ENCODE measurements at regions not wholly inside any gene's neighbourhood (a gene's known extent, or its start where the extent isn't known, plus 50 kb on each side); places are given as distances from the start of the nearest gene placed in this dataset.

DNA sequence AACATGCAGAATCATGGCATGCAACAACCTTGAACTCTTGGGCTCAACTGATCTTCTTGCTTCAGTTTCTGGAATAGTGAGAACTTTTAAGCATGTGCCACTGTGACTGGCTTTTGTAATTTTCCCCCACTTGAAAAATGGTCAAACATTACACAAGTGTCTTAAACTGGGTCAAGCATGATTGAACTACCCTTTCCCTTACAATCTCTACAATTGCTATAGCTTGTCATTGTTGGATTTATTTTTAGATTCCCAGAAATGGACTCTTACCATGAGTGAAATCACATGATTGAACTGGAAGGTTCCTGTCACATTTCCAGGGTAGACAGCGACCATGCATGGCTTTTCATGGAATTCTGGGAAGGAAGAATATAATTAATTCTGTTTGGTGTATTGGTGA lies 102.2 kb upstream of the TUBA3C start:
- Histone ChIP-seq H3K27me3 (ENCODE audit: control insufficient read depth, insufficient read depth, low read length) (no peaks in the 10 kb centered on the region), H3K9ac (no peak overlapping the region), H3K4me2 (ENCODE audit: low read length) (no peak overlapping the region), H3K36me3 (ENCODE audit: control insufficient read depth, insufficient read depth, low read length) (no peaks in the 10 kb centered on the region), H3K79me2 (no peaks in the 10 kb centered on the region), H3K4me3 (ENCODE audit: low read depth, low read length) (no peak overlapping the region), H3K9me3 (ENCODE audit: control insufficient read depth, low read length) (no peaks in the 10 kb centered on the region), H3K4me1 (no peaks in the 10 kb centered on the region), H2AFZ (no peak overlapping the region), H3K27ac (no peak overlapping the region)
- TF ChIP-seq, protein P1, sequence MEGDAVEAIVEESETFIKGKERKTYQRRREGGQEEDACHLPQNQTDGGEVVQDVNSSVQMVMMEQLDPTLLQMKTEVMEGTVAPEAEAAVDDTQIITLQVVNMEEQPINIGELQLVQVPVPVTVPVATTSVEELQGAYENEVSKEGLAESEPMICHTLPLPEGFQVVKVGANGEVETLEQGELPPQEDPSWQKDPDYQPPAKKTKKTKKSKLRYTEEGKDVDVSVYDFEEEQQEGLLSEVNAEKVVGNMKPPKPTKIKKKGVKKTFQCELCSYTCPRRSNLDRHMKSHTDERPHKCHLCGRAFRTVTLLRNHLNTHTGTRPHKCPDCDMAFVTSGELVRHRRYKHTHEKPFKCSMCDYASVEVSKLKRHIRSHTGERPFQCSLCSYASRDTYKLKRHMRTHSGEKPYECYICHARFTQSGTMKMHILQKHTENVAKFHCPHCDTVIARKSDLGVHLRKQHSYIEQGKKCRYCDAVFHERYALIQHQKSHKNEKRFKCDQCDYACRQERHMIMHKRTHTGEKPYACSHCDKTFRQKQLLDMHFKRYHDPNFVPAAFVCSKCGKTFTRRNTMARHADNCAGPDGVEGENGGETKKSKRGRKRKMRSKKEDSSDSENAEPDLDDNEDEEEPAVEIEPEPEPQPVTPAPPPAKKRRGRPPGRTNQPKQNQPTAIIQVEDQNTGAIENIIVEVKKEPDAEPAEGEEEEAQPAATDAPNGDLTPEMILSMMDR (IDR thresholded peaks at IDR 0.05), result no peak

DNA sequence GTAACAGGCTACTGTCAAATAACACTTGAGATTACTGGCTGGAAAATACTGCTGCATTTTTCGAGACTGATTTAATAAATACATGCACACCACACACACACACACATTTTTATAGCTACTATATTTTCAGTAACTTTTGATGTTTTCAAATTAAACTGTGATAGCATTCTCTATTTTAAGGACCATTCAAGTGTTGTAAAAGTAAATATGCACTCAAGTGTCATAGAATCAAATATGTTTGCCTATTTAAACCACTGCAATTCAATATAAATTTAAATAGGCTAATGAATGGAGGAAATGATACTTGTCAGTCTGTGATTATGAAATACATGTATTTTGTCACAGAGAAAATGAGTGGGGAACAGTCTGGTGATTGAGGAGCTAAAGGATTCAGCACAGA lies 86.7 kb upstream of the TUBA3C start:
- no peaks in the 10 kb centered on the region for H3K79me2 ChIP-seq
- H3K9ac ChIP-seq, result no peak overlapping the region

DNA sequence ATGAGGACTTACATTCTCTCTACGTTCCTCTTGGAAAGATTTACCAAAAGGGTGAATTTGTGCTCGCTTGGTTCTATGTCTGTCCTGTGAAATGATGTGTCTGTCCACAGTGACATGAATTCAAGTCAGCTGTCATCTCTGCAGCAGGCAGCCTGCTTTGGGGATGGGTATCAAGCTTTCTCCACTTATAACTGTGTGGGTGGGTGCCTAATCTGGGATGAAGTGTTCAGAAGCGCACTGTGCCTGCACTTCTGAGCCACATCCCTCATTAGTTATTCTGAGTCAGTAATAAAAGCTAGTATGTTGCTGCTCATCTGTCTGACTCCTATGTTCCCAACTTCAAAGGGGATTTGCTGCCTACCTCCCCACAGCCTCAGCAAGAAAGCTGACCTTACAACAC lies 86.1 kb upstream of the TUBA3C start:
- H3K27me3 ChIP-seq (ENCODE audit: control insufficient read depth, insufficient read depth, low read length), result no peaks in the 10 kb centered on the region
- no peak overlapping the region for H3K9ac ChIP-seq
- TF ChIP-seq, protein P1 (IDR thresholded peaks at IDR 0.05), result no peak
- H3K79me2 ChIP-seq, result no peaks in the 10 kb centered on the region
- H3K4me1 ChIP-seq, result no peaks in the 10 kb centered on the region
- no peak overlapping the region for H3K4me3 ChIP-seq (ENCODE audit: low read depth, low read length)
- no peak overlapping the region for H2AFZ ChIP-seq
- no peak overlapping the region for H3K27ac ChIP-seq
- no peaks in the 10 kb centered on the region for H3K36me3 ChIP-seq (ENCODE audit: control insufficient read depth, insufficient read depth, low read length)
- no peak overlapping the region for H3K4me2 ChIP-seq (ENCODE audit: low read length)
- H3K9me3 ChIP-seq (ENCODE audit: control insufficient read depth, low read length), result no peaks in the 10 kb centered on the region

More for the DNA sequence above, 86.7 kb upstream of the TUBA3C start:
- Histone ChIP-seq H2AFZ (no peak overlapping the region), H3K9me3 (ENCODE audit: control insufficient read depth, low read length) (no peaks in the 10 kb centered on the region), H3K36me3 (ENCODE audit: control insufficient read depth, insufficient read depth, low read length) (no peaks in the 10 kb centered on the region), H3K27me3 (ENCODE audit: control insufficient read depth, insufficient read depth, low read length) (no peaks in the 10 kb centered on the region), H3K27ac (no peak overlapping the region), H3K4me3 (ENCODE audit: low read depth, low read length) (no peak overlapping the region), H3K4me2 (ENCODE audit: low read length) (no peak overlapping the region), H3K4me1 (no peaks in the 10 kb centered on the region)
- TF ChIP-seq, protein P1 (IDR thresholded peaks at IDR 0.05), result no peak

DNA sequence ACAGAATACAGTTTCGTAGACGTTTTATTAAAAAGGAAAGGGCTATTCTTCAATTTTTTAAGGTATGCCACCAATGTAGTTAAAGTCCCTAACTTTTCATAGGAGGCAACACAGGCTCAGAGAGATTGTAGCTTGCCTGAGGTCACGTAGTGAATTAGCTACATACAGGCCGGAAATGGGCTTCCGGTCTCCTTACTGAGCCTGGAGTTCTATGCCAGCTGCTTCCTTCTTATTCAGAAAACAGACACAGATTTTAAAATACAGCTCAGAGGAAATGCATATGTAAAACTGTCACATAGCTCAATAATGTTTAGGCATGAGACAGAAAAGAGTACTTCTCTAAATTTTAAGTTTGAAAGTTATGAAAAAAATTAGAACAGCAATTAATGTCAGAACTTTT lies 85.4 kb upstream of the TUBA3C start:
- Histone ChIP-seq H3K4me3 (ENCODE audit: low read depth, low read length) (no peak overlapping the region), H3K9ac (no peak overlapping the region), H3K36me3 (ENCODE audit: control insufficient read depth, insufficient read depth, low read length) (no peaks in the 10 kb centered on the region), H3K79me2 (no peaks in the 10 kb centered on the region), H3K9me3 (ENCODE audit: control insufficient read depth, low read length) (no peaks in the 10 kb centered on the region), H3K27me3 (ENCODE audit: control insufficient read depth, insufficient read depth, low read length) (no peaks in the 10 kb centered on the region), H3K4me1 (no peaks in the 10 kb centered on the region), H3K4me2 (ENCODE audit: low read length) (no peak overlapping the region), H2AFZ (no peak overlapping the region), H3K27ac (no peak overlapping the region)
- TF ChIP-seq, protein P1 (IDR thresholded peaks at IDR 0.05), result no peak

DNA sequence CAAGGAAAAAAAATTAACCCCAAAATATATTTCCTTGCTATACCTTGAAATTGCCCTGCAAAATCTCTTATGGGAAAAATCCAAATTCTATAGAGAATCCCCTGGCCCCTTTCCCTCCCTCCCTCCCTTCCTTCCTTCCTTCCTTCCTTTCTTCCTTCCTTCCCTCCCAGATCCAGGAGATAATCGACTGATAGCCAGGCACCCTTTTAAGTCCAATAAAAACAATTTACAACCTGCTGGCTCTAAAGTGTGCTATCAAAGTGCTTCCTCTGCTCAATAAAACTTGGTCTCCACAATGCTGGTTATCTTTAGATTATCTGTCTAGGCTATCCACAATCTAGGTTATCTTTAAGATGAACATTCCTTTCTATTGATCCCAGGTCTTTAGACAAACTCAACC lies 83.1 kb upstream of the TUBA3C start:
- Histone ChIP-seq H3K27me3 (ENCODE audit: control insufficient read depth, insufficient read depth, low read length) (no peaks in the 10 kb centered on the region), H3K4me3 (ENCODE audit: low read depth, low read length) (no peak overlapping the region), H3K9me3 (ENCODE audit: control insufficient read depth, low read length) (no peaks in the 10 kb centered on the region), H3K4me1 (no peaks in the 10 kb centered on the region), H3K4me2 (ENCODE audit: low read length) (no peak overlapping the region), H3K36me3 (ENCODE audit: control insufficient read depth, insufficient read depth, low read length) (no peaks in the 10 kb centered on the region), H3K79me2 (no peaks in the 10 kb centered on the region), H3K27ac (no peak overlapping the region), H2AFZ (no peak overlapping the region), H3K9ac (no peak overlapping the region)
- TF ChIP-seq, protein P1 (IDR thresholded peaks at IDR 0.05), result no peak

All from parathyroid adenoma (tissue), 2 donors.